Inflammatory macrophage treated with lipopolysaccharide for 4 hours (primary cell): ENCODE measurements at regions not wholly inside any gene's neighbourhood (a gene's known extent, or its start where the extent isn't known, plus 50 kb on each side); places are given as distances from the start of the nearest gene placed in this dataset.
"Not testable (repeated sequence)": the region's sequence is repeated elsewhere in the genome, so short reads cannot be mapped to it uniquely, and the experiment has no call there.

Experiments used
- DNase-seq: peaks from one replicate; pipeline ENCODE4 v3.0.0-alpha.2; 2020

DNA sequence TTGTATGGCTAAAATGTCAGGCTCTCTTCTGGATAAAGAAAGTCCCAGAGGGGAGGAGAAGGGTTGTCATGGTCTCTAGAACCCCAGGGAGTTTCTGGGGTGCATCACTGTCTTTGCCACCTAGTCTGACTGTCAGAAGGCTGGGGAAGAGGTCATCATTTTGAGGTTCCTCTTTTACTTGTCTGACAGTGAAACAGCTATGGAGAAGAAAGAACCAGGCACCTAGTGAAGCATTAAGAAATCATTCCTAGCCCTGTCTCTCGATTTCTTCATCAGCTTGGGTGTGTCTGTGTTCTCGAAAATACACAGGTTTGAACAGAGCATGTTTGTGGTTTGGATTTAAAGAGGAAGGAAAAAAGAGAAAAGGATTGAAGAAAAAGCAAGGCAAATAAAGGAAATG lies 158.7 kb upstream of the LRIG3 start:
- peak; percentile 15 for DNase-seq

DNA sequence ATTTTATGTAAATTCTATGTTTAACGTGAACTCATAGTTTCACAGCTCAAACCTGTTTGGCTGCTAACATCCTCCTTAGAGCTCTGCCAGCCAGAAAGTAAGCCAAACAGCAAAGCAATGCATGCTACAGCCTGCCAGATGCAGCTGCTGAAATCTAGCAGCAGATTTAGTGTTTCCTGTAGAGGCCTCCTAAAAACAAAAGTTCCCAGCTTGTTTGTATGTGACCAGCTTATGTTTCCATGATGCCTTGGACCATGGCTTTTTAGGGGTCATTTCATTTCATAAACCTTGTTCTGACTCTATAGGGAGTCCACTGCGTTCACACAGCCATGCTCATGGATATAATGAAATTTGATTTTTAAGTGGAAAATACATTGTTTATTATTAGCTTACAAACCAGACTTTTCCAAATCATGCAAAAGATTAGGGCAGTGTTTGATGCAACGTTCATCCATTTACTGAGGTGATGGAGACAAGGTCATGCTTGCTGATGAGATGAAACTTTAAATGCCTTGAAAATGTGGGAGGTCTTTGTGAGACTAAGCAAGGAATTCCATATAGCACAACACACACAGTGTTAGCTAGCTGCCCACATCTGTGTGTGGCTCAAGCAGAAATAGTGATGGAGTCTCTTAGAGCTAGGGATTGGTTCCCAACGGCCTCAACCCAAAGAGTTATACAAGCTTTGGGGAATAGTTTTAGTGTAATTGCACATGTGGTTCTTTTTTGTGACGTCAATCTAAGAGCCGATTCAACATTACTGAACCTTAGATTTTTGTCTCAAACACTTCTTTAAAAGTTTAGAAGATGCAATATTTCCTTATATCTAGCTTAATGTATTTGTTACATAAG lies 157.5 kb upstream of the LRIG3 start:
- DNase-seq = no peak

DNA sequence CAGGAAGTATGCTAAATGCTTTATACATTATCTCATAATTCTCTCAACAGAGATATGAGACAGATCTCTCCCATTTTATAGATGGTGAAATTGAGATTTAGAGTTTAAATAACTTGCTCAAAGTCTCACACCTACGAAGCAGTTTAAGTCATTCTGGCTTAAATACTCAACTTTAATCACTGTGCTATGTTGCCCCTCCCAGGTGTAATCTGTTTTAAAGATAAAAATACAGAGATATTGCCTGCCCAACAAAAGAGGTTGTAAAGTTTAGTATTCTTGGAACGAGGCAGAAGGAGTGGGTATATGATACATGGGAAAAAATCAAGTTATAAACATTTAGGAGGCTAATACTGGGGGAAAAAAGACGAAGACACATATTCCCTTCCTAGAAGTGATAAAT lies 156.8 kb upstream of the LRIG3 start:
- DNase-seq = no peak

DNA sequence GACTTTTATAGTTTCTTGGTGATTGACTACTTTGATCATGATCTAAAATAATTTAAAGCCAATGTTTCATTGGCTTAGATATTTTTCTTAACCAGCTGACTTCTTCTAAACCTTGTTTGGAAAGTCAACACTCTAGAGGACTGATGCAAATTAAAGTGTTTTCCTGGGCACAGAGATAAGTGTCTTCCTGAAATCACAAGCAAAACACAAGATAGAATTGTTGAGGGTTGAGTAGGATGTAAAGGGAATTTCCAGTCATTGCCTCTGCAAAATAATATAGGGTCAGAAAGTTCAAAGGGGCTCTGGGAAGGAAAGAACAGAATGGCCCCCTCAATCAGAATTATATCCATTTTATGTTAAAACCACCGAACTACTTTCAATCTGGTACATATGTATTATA lies 156.3 kb upstream of the LRIG3 start:
- DNase-seq = no peak

DNA sequence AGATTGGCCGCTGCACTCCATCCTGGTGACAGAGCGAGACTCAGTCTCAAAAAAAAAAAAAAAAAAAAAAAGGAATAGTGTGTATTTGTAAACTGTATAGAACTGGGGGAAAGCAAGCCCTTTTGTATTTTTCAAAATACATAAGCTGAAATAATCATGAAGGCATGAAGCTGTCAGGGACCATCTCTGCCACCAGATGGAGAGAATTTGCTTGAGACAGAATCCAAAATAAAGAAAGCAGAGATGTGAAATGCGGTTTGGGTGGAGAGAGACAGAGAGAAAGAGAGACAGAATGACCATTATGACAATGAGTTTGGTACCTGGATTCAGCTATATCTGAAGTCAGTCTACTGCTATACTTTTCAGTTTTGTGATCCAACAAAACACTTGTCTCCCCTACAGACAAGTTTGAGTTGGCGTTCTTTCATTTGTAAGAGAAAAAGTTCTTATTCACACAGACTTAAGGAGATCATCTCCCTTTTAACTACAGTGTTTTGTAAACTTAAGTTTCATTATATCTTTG lies 155.7 kb upstream of the LRIG3 start:
- no peak for DNase-seq

DNA sequence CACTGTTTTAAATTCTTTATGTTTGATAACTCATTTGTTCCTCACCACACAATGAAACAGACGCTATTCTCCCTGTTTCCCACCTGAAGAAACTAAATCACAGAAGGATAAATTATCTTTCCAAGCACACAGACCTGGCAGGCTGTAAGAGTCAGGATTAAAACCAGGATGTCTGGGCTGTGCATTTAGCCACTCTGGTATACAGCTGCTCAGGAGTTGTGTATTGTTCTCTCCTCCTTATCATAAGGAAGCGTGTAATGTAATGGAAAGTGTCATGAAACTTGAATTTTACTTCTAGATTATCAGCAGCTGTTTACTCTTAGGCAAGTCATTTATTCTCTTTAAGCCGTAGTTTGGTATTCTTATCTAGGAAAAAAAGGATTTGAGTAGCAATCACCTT lies 154.8 kb upstream of the LRIG3 start:
- no peak for DNase-seq

DNA sequence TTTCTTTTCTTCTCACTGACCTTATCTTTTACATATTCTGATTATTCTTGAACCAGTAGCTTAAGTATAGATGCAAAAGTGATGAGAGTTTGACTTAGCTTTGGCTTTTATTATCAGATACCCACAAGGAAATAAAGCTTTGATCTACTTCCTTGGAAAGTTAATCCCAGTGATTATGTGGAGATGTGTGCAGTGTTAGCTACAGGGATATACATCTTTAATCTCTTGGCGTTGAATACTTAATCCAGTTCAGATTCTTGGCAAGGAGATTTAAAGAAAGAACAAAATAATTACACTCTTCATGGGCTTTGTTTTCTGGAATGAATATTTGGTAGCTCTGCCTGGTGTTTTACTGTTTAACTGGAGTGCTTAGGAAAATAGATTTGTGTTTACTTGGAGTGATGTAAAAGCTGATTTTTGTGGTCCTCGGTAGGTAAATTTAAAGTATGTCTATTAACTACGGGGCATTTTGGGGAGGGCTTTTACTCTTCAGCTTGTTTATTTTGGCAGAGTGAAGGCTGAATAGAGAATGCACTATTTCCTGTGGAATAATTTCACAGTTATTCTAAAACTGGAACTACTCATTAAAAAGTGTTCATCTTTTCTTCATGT lies 150.1 kb upstream of the LRIG3 start:
- no peak for DNase-seq

DNA sequence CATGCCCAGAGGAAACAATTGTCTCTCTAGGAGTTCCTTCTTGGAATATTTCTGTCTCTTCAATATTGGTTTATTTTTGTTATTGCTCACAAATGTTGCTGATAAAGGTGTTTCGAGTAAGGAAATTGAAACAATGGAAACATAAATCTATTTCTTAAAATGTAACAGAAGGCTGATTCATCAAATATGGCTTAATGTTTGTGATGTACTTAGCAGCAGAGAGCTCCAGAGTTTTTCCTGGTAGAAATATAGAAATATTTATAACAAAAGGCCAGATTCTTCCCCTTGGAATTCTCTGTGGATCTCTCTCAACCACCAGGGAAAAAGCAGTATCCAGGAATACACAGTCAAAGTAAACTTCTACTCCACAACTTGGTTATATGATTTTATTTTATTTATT lies 149.2 kb upstream of the LRIG3 start:
- DNase-seq = no peak

DNA sequence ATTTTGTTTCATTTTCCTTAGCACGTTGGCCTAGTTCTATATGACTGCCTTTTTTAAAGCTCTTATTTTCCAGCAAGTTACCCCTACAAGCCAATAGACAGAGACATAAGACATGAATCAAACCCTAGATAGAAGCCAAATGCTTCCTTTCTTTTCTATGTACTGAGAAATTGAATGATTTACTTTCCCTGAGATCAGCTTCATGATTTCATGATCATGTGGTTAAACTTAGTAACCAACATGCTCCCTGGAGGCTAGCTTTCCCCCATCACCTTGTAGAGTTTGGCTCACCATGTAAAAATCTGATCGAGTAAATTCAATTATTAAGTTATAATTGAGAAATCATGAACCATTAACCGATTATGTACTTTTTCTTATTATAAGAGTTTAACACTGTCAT lies 148.1 kb upstream of the LRIG3 start:
- DNase-seq = no peak

DNA sequence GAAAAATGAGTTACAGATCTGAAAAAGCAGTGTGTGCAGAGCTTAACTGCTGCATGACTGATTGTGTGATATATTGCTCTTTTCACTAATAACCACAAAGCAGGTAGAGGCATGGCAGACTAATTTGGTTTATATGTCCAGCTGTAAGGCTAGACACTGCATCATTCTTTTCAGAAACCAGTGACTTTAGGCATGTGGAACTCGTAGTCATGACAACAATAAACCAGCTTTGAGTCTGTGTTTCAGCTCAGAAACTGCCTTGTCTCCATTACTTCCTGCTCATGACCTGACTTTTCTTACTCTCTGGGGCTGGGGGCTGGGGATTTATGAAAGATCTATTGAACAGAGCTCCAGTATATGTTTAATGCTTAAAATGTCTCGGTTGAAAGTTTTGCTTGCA lies 146.8 kb upstream of the LRIG3 start:
- no peak for DNase-seq

DNA sequence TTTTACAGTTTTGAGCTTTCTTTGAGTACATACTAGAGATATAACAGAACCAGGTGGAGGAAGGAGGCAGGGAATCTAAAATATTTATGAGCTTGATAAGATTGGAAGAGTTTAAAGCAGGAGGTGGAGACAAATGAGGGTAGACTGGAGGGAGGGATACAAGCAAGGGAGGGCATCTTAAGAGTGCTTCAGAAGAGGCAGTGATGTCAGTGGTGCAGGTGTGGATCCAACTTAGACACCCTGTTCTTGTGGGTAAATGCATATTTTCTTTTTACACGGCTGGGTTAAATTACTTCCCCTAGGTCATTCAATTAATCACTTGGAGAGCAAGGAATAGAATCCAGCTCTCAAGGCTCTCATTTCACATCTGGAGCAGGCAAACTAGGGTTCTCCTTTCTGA lies 146.1 kb upstream of the LRIG3 start:
- DNase-seq = no peak

DNA sequence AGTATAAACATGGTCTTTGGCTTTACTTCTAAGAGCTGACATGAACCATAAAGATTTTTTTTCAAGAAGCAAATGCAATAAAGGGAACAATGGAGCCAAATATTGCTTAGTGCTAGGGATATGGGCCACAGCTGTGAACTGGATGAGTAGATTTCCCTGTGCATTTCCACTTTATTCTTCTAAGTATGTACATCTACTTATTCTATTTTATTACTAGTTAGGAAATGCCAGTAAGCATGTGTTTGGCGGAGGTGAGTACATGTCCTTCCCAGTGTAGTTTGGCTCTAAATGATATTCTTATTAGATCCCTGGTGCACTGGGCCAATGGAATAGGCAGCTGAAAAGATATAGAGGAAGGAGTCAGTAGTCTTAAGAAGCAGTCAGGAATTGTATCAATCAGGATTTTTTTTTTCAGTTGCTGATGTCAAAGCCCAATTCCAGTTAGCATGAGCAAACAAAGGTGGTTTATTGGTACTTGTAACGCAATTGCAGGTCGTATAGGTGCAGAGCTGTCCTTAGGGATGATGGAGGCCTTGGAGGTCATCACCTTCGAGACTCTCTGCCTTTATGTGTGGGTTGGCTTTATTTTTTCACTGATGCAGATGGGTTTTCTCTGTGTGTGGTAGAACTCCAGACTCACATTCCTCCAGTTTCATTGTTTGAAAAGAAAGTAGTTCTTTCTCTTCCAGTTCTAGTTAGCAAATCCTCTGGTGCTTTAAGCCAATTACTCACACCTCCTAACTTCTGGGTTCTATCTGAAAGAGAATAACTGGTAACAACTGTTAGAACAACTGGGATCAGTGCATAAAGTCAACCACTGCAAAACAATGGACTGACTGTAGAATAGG lies 139.0 kb upstream of the LRIG3 start:
- DNase-seq = no peak

DNA sequence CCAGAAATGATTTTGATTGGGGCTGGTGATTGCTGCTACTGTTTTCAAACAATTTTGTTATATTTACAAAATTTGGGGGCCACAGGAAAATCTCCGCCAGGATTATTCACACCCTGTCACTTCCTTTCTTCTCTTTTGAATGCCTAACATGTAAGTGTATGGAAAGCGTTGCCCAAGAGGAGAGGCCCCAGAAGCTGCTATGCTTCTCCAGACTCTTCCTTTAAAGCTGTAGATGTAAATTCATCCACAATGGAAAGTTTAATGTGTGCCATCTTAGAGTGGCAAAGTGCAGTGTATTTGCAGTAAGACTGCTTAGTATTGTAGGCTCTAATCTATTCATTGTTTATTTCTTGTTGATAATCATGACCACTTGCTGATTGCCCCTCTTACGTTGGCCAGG lies 136.7 kb upstream of the LRIG3 start:
- no peak for DNase-seq

DNA sequence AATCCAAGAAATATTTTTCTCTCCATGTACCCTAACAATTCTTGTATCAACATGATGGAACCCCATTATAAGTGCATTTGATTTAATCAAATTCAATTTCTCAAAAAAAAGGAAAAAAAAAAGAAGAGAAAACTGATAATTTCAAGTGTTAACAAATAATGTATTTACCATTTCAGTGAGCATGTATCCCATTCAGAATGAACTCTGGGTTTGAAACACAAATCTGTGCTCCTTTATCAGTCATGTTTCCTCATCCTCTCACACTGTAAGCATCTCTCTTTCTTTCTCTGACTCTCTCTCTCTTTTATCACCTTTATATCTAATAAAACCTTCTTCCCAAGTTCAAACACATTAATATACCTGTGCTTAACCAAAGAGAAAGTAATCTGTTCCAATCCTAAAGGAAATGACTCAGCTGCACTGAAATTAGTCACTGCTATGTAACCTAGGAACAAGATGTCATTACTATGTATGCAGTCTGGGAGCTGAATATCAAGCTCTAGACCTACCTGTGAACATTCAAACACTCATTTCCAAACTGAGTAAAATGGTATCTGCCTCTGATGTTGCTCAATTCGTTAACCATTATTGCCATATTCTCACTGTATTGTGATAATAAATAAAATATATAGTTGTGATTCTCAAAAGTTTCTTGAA lies 135.0 kb upstream of the LRIG3 start:
- DNase-seq = no peak

DNA sequence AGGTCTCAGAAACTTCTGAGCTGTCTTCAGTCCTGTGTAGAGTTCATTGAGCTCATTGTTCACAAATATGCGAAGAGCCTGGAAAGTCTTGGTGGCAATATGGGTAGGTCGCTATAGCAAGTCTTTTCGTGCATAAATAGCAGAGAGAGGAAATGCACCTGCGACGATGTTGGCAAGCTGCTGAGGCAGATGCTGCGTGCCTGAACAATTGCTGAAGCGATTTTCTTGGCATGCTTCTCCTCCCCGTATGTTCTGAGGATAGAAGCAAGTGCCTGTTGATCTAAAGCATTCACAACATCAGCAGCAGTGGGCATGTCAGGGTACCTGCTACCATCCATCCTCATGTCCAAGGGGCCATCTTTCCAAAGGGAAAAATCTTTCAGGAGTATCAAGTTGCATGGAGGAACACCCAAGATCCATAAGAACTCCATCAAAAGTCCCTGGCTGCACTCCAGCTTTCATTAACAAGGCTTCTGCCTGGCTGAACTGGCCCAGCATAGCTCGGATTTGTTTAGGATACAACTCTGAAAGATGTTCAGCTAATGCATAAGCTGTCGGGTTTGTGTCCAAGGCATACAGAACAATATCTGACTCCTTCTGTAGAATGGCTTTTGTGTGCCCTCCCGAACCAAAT lies 133.1 kb upstream of the LRIG3 start:
- not testable (repeated sequence) for DNase-seq

DNA sequence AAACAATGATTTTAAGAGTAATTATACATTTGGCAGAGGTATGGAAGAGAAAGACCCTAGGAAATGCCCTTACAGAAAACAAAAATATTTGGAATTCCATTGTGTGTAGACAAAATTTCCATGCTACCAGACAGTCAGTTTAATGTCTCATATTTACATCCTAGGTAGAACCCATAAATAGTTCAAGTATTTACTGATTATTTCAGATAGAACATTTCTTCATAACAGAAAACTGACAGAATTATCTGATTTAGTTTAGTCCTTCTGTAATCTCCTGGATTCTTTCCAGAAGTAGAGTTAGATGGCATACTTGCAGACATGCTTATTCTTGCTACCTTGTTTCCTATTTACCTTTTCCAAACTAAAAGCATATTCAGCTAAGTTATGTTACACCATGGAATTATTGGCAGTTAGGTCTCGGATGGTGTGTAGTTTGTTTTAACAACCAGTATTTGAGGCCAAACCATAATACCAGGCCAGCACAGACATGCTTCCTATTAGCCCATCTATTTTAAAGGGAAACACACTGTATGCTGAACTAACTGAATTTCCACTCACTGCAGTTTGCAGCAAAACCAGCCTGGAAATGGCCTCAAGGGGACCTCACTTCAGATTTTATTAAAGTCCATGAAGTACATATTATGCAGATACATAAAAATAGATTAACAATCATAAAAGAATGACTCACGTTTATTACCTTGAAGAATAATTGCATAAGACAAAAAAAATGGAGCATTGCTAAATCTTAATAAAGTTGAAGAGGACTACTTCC lies 126.6 kb upstream of the LRIG3 start:
- DNase-seq = no peak

DNA sequence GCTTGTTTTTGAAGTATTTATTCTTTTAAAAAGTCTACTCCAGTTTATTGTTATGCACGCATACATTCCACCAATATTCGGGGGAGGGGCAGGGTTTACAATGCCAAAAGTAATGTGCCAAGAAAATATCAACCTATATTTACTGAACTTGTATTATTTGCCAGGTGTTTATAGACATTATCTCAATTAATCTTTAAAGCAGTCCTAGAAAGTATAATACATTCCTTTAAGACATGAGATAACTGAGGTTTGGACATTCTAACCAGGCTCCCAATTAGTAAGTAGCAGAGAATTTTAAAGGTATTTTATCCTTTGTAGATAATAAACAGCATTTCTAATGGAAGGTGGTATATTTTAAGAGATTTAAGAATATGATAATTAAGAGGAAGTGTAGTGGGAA lies 124.5 kb upstream of the LRIG3 start:
- DNase-seq = no peak

DNA sequence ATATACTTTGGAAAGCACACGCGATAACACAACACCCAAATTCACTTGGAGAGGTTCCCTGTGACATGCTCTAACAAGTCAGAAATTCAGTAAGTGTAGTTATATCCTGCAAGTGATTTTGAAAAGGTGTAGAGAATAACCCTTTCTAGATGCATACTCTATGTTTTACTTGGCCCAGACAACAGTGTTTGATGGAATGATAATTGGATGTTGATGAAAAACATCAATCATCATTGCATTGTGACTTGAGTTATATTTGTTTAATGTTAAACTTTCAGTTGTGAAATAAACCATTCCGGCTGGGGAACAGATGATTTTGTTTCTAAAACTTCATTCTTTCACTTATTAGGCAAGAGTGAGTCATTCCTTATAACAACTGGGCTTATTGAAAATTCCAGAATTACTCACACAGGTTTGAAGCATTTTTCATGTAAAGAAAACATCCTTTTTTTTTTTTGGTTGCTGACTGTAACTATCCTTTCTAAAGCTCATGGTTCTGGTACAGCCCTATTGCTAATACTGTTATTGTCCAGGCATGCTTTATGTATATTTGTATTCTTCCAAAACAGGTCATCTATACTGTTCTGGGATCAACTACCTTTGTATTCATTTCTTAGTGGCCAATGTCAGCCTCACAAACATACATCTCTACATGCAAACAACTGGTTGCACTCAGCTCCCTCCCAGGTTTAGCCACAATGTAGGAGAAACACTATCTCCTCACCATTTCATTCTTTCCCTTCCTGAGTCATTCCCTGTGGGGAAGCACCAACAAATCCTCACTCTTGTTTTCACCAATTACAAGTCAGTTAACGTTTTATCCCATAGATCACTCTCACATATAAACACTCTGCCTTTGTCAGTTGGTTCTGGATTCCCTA lies 121.2 kb upstream of the LRIG3 start:
- DNase-seq = no peak

DNA sequence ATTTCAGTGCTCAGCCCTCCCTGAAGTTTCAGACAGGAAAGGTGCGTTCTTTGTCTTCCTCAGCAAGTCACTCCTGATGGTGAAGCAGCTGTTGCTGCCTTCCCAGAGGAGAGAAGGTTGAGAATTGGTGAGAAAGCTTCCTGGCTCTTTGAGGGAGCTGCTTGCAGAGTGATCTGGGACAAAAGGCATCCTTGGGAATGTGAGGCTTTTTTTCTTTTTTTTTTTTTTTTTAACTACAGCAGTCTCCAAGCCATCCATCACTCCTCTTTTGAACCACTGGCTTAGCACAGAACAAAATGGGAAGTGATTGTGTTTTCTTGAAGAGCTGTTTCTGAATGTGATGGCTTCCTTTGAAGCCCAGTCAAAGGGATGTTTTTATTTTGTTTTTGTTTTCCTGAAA lies 120.4 kb upstream of the LRIG3 start:
- DNase-seq = no peak

DNA sequence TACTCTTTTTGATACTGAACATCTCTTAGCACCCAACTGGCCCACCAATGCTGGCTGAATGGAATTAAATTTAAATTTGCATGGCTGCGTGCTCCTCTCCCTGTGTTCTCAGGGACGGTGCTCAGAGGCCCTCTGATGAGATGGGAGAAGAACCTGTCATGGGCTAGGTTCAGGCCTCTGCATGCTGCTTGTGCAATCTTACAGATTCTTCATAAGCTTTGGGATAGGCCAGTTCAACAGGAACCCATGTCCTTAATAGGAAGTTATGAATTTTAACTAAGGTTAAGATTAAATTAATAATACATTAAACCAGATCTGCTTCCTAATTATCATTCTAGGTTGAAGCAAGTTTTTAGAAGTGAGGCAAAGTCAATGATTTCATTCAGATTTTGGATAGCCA lies 119.7 kb upstream of the LRIG3 start:
- DNase-seq = no peak

DNA sequence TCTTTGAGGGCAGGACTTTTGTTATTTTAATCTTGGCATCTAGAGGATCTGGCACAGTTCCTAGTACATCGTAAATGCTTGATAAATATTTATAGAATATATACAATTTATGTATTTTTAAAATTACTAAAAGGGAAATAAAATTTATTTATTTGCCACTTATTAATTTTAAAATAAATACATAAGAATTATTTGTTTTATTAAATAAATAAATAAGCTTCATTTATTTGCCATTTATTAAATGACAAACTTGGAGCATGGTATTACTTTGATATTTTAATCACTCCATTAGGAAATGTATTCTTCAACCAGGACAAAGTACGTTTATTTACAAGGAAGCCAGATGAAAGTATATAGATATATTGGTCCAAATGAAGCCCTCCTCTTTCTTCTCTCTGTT lies 118.7 kb upstream of the LRIG3 start:
- DNase-seq = no peak
